ENCODE measurements at regions not wholly inside any gene's neighbourhood (a gene's known extent, or its start where the extent isn't known, plus 50 kb on each side); places are given as distances from the start of the nearest gene placed in this dataset.

DNA sequence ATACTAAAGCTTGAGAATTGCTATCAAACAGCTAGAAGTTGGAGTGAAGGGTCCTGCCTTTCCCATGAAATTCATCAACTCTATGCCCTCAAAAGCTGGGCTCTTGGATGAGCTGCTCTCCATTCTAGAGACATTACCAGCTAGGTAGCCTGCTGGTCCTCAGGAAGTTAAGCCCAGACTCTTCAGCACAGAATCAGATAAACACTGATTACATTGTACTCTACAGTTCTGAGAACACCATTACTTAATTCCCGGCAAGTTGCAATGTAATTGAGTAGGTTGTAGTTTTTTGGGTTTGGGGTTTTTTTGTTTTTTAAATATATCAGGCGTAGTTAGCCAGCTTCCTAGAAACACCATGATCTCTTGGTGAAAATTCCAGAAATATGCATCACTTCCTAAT, 84.1 kb upstream of the PIK3CG start:
- Histone ChIP-seq H3K9ac (ENCODE audit: low read length) (no peak overlapping the region), H4K20me1 (ENCODE audit: control insufficient read depth, insufficient read depth, low read length, poor library complexity, severe bottlenecking) (no peaks in the 10 kb centered on the region), H3K9me3 (ENCODE audit: control extremely low read depth in 1 of 3, control insufficient read depth in 2 of 3, insufficient read depth in 1 of 3, low read length in 2 of 3) (no peaks in the 10 kb centered on the region), H2AFZ (ENCODE audit: insufficient read depth, low read depth, low read length, poor library complexity, severe bottlenecking) (no peak overlapping the region), H3K4me2 (replicated peaks; ENCODE audit: low read depth, low read length, poor library complexity, severe bottlenecking) (no peak overlapping the region), H3K4me3 (ENCODE audit: control extremely low read depth in 1 of 5, extremely low read depth in 1 of 5, insufficient read depth in 1 of 5, low read depth in 2 of 5, low read length in 4 of 5) (no peak overlapping the region), H3K4me1 (ENCODE audit: control insufficient read depth in 2 of 2, insufficient read depth in 2 of 2, low read length in 2 of 2) (no peaks in the 10 kb centered on the region), H3K27me3 (replicated peaks in 1 of 4; ENCODE audit: control extremely low read depth in 1 of 4, control insufficient read depth in 3 of 4, insufficient read depth in 4 of 4, low read length in 3 of 4) (no peaks in the 10 kb centered on the region), H3K27ac (ENCODE audit: low read length in 2 of 2) (no peak overlapping the region), H3K79me2 (ENCODE audit: control insufficient read depth, insufficient read depth, low read length) (no peaks in the 10 kb centered on the region), H3K36me3 (replicated peaks in 1 of 2; ENCODE audit: control extremely low read depth in 1 of 2, control insufficient read depth in 1 of 2, extremely low read depth in 1 of 2, insufficient read depth in 2 of 2, low read length in 1 of 2) (no peaks in the 10 kb centered on the region)
- Mint-ChIP-seq H3K9me3 (ENCODE audit: insufficient read depth) (no peaks in the 10 kb centered on the region), H3K27ac (no peak overlapping the region), H3K4me3 (no peak overlapping the region), H3K4me1 (no peaks in the 10 kb centered on the region), H3K27me3 (peaks cover 4% of the 10 kb centered on the region)
- WGBS (ENCODE audit: insufficient coverage), result no CpG with 5 or more reads among the region's 2 CpGs
- intact Hi-C loops (cut with micrococcal nuclease), result no loop called here
- no peak for TF ChIP-seq EZH2 (IDR thresholded peaks at IDR 0.05; ENCODE audit: borderline replicate concordance, insufficient read depth, low read depth, low read length, poor library complexity, severe bottlenecking)
- TF ChIP-seq, protein P1, sequence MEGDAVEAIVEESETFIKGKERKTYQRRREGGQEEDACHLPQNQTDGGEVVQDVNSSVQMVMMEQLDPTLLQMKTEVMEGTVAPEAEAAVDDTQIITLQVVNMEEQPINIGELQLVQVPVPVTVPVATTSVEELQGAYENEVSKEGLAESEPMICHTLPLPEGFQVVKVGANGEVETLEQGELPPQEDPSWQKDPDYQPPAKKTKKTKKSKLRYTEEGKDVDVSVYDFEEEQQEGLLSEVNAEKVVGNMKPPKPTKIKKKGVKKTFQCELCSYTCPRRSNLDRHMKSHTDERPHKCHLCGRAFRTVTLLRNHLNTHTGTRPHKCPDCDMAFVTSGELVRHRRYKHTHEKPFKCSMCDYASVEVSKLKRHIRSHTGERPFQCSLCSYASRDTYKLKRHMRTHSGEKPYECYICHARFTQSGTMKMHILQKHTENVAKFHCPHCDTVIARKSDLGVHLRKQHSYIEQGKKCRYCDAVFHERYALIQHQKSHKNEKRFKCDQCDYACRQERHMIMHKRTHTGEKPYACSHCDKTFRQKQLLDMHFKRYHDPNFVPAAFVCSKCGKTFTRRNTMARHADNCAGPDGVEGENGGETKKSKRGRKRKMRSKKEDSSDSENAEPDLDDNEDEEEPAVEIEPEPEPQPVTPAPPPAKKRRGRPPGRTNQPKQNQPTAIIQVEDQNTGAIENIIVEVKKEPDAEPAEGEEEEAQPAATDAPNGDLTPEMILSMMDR (IDR thresholded peaks at IDR 0.05), result no peak
- DNase-seq (no peak), ATAC-seq (ENCODE audit: low read depth) (no peak)
- POLR2A ChIA-PET, result no interaction called here
- CTCF ChIA-PET, result interaction anchor here (1.1 to 1.3 kb wide), 2 partner anchors 13 to 376 kb away, joined by 3 read pairs; no protein-coding TSS in a partner anchor

DNA sequence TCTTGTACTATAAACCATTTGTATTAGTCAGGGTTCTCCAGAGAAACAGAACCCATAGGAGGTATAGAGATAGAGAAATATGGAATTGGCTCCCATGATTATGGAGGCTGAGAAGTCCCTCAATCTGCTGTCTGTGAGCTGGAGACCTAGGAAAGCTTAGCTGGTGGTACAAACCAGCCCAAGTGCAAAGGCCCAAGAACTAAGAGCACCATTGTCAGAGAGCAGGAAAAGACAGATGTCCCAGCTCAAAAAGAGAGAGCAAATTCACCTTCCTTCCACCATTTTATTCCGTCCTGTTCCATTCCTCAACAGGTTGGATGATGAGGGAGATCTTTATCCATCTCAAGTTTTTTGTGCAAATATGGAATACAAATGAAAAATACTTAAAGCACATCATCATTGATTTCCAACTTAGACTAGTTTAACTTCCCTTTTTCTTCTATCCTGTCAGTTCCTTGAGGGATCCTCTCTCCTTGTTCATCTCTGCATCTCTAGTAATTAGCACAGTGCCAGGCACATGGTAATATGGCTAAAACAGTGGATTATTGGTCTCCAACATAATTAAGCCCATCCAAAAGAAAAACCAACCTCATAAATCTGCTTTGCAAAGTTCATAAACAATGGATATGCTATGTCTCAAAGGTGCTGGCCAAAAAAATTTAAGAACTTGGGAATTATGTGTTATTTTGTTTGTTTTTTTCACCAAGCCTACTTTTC, 83.1 kb upstream of the PIK3CG start:
- H3K4me1 Mint-ChIP-seq, result no peaks in the 10 kb centered on the region
- Histone ChIP-seq H3K9ac (ENCODE audit: low read length) (no peak overlapping the region), H4K20me1 (ENCODE audit: control insufficient read depth, insufficient read depth, low read length, poor library complexity, severe bottlenecking) (no peaks in the 10 kb centered on the region), H3K9me3 (ENCODE audit: control extremely low read depth in 1 of 3, control insufficient read depth in 2 of 3, insufficient read depth in 1 of 3, low read length in 2 of 3) (no peaks in the 10 kb centered on the region), H3K27me3 (replicated peaks in 1 of 4; ENCODE audit: control extremely low read depth in 1 of 4, control insufficient read depth in 3 of 4, insufficient read depth in 4 of 4, low read length in 3 of 4) (no peaks in the 10 kb centered on the region), H3K36me3 (replicated peaks in 1 of 2; ENCODE audit: control extremely low read depth in 1 of 2, control insufficient read depth in 1 of 2, extremely low read depth in 1 of 2, insufficient read depth in 2 of 2, low read length in 1 of 2) (no peaks in the 10 kb centered on the region), H3K4me1 (ENCODE audit: control insufficient read depth in 2 of 2, insufficient read depth in 2 of 2, low read length in 2 of 2) (no peaks in the 10 kb centered on the region), H3K4me3 (ENCODE audit: control extremely low read depth in 1 of 5, extremely low read depth in 1 of 5, insufficient read depth in 1 of 5, low read depth in 2 of 5, low read length in 4 of 5) (no peak overlapping the region), H3K27ac (ENCODE audit: low read length in 2 of 2) (no peak overlapping the region), H3K79me2 (ENCODE audit: control insufficient read depth, insufficient read depth, low read length) (no peaks in the 10 kb centered on the region), H2AFZ (ENCODE audit: insufficient read depth, low read depth, low read length, poor library complexity, severe bottlenecking) (no peak overlapping the region), H3K4me2 (replicated peaks; ENCODE audit: low read depth, low read length, poor library complexity, severe bottlenecking) (no peak overlapping the region)
- ATAC-seq (ENCODE audit: low read depth) (no peak), DNase-seq (no peak)
- intact Hi-C loops (cut with micrococcal nuclease), result no loop called here
- no peak overlapping the region for H3K27ac Mint-ChIP-seq
- ChIA-PET POLR2A (no interaction called here), CTCF (interaction anchor here (1.1 to 1.3 kb wide), 2 partner anchors 14 to 375 kb away, joined by 3 read pairs; no protein-coding TSS in a partner anchor)
- no CpG with 5 or more reads among the region's 1 CpG for WGBS (ENCODE audit: insufficient coverage)
- peaks cover 4% of the 10 kb centered on the region for H3K27me3 Mint-ChIP-seq
- no peaks in the 10 kb centered on the region for H3K9me3 Mint-ChIP-seq (ENCODE audit: insufficient read depth)
- H3K4me3 Mint-ChIP-seq, result no peak overlapping the region
- TF ChIP-seq, protein P1 (IDR thresholded peaks at IDR 0.05), result no peak
- no peak for TF ChIP-seq EZH2 (IDR thresholded peaks at IDR 0.05; ENCODE audit: borderline replicate concordance, insufficient read depth, low read depth, low read length, poor library complexity, severe bottlenecking)
